ENCODE measurements at regions not wholly inside any gene's neighbourhood (a gene's known extent, or its start where the extent isn't known, plus 50 kb on each side); places are given as distances from the start of the nearest gene placed in this dataset.

DNA sequence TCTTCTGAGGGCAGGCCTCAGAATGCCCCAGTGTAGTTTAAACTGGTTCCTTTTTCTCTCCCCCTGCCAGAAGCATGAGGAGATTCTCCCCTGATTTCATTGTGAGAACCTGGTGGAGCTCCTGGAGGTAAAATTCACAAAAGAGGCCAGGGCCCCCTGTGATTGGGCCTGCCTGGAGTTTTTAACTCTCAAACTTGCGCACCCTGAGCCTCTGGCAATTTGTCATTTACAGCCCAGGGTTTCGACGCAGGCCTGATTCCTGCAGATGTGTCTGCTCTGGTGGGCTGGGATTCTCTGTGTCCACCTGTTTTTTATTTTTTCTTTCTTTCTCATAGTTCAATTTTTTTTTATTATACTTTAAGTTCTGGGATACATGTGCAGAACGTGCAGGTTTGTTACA, 157.9 kb downstream of the ASB1 start:
- DNase-seq, result no peak
- no peak overlapping the region for H3K4me3 Mint-ChIP-seq

DNA sequence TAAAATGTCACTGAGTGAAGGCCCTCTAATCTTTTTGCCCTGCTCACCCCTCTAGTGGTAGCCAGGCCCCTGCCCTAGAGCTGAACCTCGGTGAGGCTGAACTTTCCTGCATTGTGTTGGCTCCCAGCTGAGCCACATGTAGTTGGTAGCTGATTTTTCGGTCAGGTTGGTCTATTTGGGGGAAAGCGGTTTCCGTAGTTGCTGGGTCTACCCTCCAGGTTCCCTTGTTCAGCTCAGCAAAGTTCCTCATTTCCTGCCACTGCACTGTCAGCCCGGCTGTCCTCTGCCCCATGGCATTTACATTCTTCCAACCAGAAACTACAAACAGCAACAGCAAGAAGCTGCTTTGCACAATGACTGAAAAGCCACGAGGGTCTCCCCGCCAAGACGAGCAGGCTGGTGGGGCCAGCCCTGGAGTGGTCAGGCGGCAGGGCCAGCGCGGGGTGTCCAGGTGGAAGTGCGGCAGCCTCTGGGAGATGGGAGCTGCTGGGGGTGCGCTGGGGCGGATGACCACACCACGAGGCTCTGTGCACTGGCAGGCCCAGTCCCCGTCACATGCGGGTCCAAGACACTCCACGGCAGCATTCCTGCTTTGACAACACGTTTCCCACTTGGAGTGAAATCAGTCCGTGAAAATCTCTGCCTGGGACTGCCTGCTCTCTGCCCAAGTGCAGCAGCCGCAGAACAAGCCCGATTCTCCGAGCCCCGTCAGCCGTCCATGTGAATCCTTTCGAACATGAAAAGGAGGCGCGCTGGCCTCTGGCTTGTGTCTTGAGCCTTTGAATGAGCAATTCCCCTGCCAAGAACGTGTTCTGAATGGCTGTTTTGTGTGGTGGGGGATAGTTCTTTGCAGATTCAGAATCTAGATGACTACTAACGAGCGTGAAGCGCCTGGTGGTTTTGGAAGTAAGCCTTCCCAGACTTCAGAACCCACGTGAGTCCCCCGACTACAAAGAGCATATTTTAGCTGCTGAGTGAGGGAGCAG, 159.4 kb downstream of the ASB1 start:
- H3K27me3 Mint-ChIP-seq (ENCODE audit: low read depth, poor library complexity), result peaks cover 12% of the 10 kb centered on the region
- no peak overlapping the region for H3K4me3 Mint-ChIP-seq
- peaks cover 19% of the 10 kb centered on the region for H3K9me3 Mint-ChIP-seq
- H3K27ac Mint-ChIP-seq, result no peak overlapping the region
- TF ChIP-seq, protein P1, sequence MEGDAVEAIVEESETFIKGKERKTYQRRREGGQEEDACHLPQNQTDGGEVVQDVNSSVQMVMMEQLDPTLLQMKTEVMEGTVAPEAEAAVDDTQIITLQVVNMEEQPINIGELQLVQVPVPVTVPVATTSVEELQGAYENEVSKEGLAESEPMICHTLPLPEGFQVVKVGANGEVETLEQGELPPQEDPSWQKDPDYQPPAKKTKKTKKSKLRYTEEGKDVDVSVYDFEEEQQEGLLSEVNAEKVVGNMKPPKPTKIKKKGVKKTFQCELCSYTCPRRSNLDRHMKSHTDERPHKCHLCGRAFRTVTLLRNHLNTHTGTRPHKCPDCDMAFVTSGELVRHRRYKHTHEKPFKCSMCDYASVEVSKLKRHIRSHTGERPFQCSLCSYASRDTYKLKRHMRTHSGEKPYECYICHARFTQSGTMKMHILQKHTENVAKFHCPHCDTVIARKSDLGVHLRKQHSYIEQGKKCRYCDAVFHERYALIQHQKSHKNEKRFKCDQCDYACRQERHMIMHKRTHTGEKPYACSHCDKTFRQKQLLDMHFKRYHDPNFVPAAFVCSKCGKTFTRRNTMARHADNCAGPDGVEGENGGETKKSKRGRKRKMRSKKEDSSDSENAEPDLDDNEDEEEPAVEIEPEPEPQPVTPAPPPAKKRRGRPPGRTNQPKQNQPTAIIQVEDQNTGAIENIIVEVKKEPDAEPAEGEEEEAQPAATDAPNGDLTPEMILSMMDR (IDR thresholded peaks at IDR 0.05), result no peak
- DNase-seq, result no peak
- peaks cover 6% of the 10 kb centered on the region for H3K4me1 Mint-ChIP-seq
- H3K36me3 Mint-ChIP-seq (ENCODE audit: low read depth), result peaks cover 10% of the 10 kb centered on the region

More for the DNA sequence above, 157.9 kb downstream of the ASB1 start:
- Mint-ChIP-seq H3K9me3 (peaks cover 19% of the 10 kb centered on the region), H3K4me1 (peaks cover 6% of the 10 kb centered on the region), H3K27me3 (ENCODE audit: low read depth, poor library complexity) (peaks cover 12% of the 10 kb centered on the region), H3K27ac (no peak overlapping the region), H3K36me3 (ENCODE audit: low read depth) (peaks cover 10% of the 10 kb centered on the region)
- TF ChIP-seq, protein P1 (IDR thresholded peaks at IDR 0.05), result no peak

DNA sequence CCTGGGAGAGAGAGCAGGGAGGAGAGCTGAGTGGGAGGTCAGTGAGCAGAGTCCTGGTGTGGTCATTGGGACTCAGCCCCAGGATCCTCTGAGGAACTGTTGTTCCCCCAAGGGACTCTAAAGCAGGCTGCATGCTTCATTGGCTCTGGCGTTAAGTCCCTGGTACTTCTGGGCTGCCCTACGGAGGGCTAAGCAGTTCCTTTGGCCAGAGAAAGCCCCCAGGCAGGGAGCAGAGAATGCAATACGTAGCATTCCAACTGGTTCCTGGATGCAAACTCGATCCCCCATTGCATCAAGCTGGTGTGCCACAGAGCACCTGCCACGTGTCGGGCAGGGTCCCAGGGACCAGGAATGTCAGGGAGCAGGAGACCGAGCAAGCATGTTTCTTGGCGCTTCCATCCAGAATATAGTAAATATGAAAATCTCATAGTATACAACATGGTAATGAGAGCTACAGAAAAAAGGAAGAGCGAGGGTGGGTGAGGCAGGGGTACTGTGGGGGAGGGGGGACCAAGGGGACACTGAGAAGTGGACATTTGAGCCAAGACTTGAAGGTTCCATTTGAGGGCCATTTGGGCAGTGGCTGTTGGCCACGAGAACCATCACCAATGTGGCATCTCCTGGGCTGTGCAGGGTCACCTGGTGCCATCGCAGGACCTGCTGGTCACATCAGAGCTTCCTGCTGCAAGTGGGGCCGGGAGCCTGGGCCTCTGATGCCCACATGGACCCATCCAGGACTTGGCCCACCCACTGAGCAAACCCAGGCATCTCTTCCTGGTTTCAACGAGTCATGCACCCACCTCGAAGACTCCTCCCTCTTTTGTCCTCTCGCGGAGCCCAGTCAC, 160.4 kb downstream of the ASB1 start:
- Mint-ChIP-seq H3K4me1 (peaks cover 6% of the 10 kb centered on the region), H3K36me3 (ENCODE audit: low read depth) (peaks cover 10% of the 10 kb centered on the region), H3K4me3 (no peak overlapping the region), H3K9me3 (peaks cover 19% of the 10 kb centered on the region), H3K27me3 (ENCODE audit: low read depth, poor library complexity) (peaks cover 9% of the 10 kb centered on the region), H3K27ac (no peak overlapping the region)
- no peak for DNase-seq
- TF ChIP-seq, protein P1 (IDR thresholded peaks at IDR 0.05), result no peak

DNA sequence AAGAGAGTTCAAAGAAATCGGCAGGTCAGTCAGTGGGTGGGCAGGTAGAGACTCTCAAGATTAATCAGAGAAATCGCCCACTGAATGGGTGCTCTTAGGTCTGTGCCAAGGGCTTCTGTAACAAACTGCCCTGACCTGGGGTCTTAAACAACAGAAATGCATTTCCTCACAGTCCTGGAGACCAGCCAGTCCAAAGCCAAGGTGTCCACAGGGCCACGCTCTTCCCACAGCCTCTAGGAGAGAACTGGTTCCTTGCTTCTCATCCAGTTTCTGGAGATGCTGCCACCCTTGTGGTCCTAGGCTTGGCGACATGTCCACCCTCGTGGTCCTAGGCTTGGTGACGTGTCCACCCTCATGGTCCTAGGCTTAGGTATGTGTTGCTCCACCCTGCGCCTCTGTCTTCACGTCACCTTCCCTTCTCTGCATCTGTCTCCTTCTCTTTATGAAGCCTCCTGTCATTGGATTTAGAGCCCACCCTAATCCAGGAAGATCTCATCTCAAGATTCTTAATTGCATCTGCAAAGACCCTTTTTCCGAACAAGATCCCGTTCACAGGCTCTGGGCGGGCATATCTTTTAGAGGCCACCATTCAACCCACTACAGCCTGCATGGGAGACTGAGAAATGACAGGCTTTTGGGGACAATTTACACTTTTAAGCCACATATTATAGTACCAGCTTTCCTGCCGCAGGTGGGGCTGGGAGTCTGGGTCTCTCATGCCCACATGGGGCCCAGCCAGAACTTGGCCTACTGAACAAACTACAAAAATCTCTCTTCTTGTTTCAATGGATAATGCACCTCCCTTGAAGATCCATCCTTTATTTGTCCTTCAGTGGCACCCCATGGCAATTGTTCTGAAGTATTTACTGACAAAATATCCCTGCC, 161.3 kb downstream of the ASB1 start:
- Mint-ChIP-seq H3K27me3 (ENCODE audit: low read depth, poor library complexity) (peaks cover 6% of the 10 kb centered on the region), H3K4me1 (peaks cover 6% of the 10 kb centered on the region), H3K36me3 (ENCODE audit: low read depth) (peaks cover 6% of the 10 kb centered on the region), H3K27ac (no peak overlapping the region), H3K9me3 (peaks cover 13% of the 10 kb centered on the region), H3K4me3 (no peak overlapping the region)
- no peak for DNase-seq
- TF ChIP-seq, protein P1 (IDR thresholded peaks at IDR 0.05), result no peak

DNA sequence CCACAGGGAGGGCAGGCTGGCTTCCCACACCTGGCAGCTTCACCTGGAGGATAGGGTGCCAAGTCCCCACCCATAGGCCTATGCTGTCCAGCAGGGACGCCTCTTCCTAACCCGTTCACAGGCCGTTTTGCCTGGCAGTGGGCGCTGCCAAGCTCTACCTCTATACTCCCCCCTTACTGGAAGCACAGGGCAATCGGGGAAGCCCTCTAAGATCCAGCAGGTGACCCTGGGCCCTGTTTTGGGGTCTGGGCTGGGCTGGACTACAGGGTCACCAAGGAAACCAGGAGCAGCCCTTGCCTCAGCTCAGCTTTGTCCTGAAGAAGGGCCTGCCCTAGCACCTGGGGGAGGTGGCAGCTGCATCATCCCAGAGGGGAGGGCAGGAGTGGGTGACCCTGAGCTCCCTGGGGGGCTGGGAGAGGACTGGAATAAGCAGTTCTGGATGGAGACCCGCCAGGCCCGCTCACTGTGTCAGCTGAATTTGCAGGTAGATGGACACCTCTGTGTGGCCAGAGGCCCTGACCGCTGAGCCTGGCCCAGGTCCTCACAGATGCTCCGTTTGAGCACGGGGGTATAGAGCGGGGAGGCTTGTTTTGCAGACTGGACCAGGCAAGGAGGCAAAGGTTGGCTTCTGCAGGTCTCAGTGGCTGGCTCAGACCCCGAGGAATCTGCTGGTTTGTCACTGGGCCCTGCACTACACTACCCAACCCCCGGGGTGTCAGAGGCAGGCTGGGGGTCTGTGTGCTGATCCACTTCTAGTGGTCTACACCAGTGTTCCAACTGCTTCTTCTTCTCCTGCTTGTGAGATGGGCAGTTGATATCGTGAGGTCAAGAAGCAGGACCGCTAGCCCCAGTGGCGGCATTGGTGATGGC, 163.1 kb downstream of the ASB1 start:
- Mint-ChIP-seq H3K27ac (no peak overlapping the region), H3K36me3 (ENCODE audit: low read depth) (no peaks in the 10 kb centered on the region), H3K4me1 (peaks cover 6% of the 10 kb centered on the region), H3K27me3 (ENCODE audit: low read depth, poor library complexity) (peaks cover 6% of the 10 kb centered on the region), H3K9me3 (no peaks in the 10 kb centered on the region), H3K4me3 (no peak overlapping the region)
- no peak for DNase-seq
- TF ChIP-seq, protein P1 (IDR thresholded peaks at IDR 0.05), result no peak
